Hippocampal formation (tissue), 2 donors: ENCODE measurements at regions not wholly inside any gene's neighbourhood (a gene's known extent, or its start where the extent isn't known, plus 50 kb on each side); places are given as distances from the start of the nearest gene placed in this dataset.
"Not testable (repeated sequence)": the region's sequence is repeated elsewhere in the genome, so short reads cannot be mapped to it uniquely, and the experiment has no call there.

Experiments used
- DNase-seq, 2 donors: peaks; one replicate each; lab custom pipeline; 2025; lab: John Stamatoyannopoulos, UW

GRCh38 chr6:40885139-40885774 is 153.8 kb downstream of the UNC5CL start:
- no peak for DNase-seq

GRCh38 chr6:40882323-40882997 is 156.6 kb downstream of the UNC5CL start:
- DNase-seq = no peak

- no peak for DNase-seq
Measured at GRCh38 chr6:40881501-40881900, 157.5 kb downstream of the UNC5CL start.

GRCh38 chr6:40880906-40881305 is 158.1 kb downstream of the UNC5CL start:
- no peak for DNase-seq

GRCh38 chr6:40879169-40879568 is 159.9 kb downstream of the UNC5CL start:
- no peak for DNase-seq

GRCh38 chr6:40877362-40877761 is 161.7 kb downstream of the UNC5CL start:
- no peak for DNase-seq

- no peak for DNase-seq
Measured at GRCh38 chr6:40876336-40876735, 162.7 kb downstream of the UNC5CL start.

- DNase-seq = no peak
Measured at GRCh38 chr6:40874495-40874894, 164.5 kb downstream of the UNC5CL start.

- DNase-seq = no peak
Measured at GRCh38 chr6:40871424-40871823, 167.6 kb downstream of the UNC5CL start.

- DNase-seq = not testable (repeated sequence)
Measured at GRCh38 chr6:40868089-40868865, 170.7 kb downstream of the UNC5CL start.

- DNase-seq = not testable (repeated sequence)
Measured at GRCh38 chr6:40867527-40867926, 171.5 kb downstream of the UNC5CL start.

- DNase-seq = not testable (repeated sequence)
Measured at GRCh38 chr6:40865259-40865658, 173.8 kb downstream of the UNC5CL start.

- DNase-seq = no peak
Measured at GRCh38 chr6:40860443-40860842, 178.6 kb downstream of the UNC5CL start.

GRCh38 chr6:40856271-40856670 is 182.8 kb downstream of the UNC5CL start:
- no peak for DNase-seq

GRCh38 chr6:40855168-40855880 is 183.7 kb downstream of the UNC5CL start:
- DNase-seq = peak in 1 of 2 donors; percentile 9

GRCh38 chr6:40854592-40854991 is 184.4 kb downstream of the UNC5CL start:
- DNase-seq = no peak

- DNase-seq = no peak
Measured at GRCh38 chr6:40852779-40853373, 186.1 kb downstream of the UNC5CL start.

GRCh38 chr6:40849546-40849945 is 189.5 kb downstream of the UNC5CL start:
- no peak for DNase-seq

- no peak for DNase-seq
Measured at GRCh38 chr6:40848868-40849514, 190.0 kb downstream of the UNC5CL start.

- no peak for DNase-seq
Measured at GRCh38 chr6:40848038-40848437, 191.0 kb downstream of the UNC5CL start.

- DNase-seq = no peak
Measured at GRCh38 chr6:40845553-40845952, 193.5 kb downstream of the UNC5CL start.
